Trophoblast cell (in vitro differentiated cells and primary cell): ENCODE measurements at regions not wholly inside any gene's neighbourhood (a gene's known extent, or its start where the extent isn't known, plus 50 kb on each side); places are given as distances from the start of the nearest gene placed in this dataset.

Experiments used
- DNase-seq, 2 donors: peaks; one replicate each; pipeline ENCODE4 v3.0.0-alpha.2; 2016
- H2AFZ ChIP-seq: 2 replicates; pipeline ENCODE4 v1.6.1; 2013; ENCODE audit warnings: low read length, moderate library complexity, mild to moderate bottlenecking; ENCODE audit not compliant: insufficient read depth, poor library complexity
- H2AK5ac ChIP-seq: 2 replicates; pipeline ENCODE4 v1.6.1; 2013; ENCODE audit warnings: mild to moderate bottlenecking, low read length
- H2BK120ac ChIP-seq: 2 replicates; pipeline ENCODE4 v1.6.1; 2013; ENCODE audit warnings: low read length, mild to moderate bottlenecking, moderate library complexity; ENCODE audit not compliant: insufficient read depth, poor library complexity
- H2BK12ac ChIP-seq: 2 replicates; pipeline ENCODE4 v1.6.1; 2013; ENCODE audit warnings: mild to moderate bottlenecking, low read length, moderate library complexity
- H2BK5ac ChIP-seq: 2 replicates; pipeline ENCODE4 v1.6.1; 2013; ENCODE audit warnings: low read length, low read depth, moderate library complexity, mild to moderate bottlenecking; ENCODE audit not compliant: poor library complexity
- H3K14ac ChIP-seq: 2 replicates; pipeline ENCODE4 v1.6.1; 2013; ENCODE audit warnings: mild to moderate bottlenecking, low read length
- H3K18ac ChIP-seq: 2 replicates; pipeline ENCODE4 v1.6.1; 2013; ENCODE audit warnings: mild to moderate bottlenecking, low read length
- H3K23ac ChIP-seq: 2 replicates; pipeline ENCODE4 v1.6.1; 2013; ENCODE audit warnings: low read length
- H3K27ac ChIP-seq: 2 replicates; pipeline ENCODE4 v1.5.1; 2013; ENCODE audit warnings: low read depth, mild to moderate bottlenecking, inconsistent platforms, low read length, moderate library complexity
- H3K27me3 ChIP-seq: 2 replicates; pipeline ENCODE4 v1.6.1; 2013; ENCODE audit warnings: inconsistent platforms, mild to moderate bottlenecking, low read length, moderate library complexity; ENCODE audit not compliant: insufficient read depth
- H3K36me3 ChIP-seq, 2 experiments: 1 replicate in 1 of 2; 2 replicates in 1 of 2; pipeline ENCODE4 v1.6.1; 2013; ENCODE audit warnings: low read length in 2 of 2, mild to moderate bottlenecking in 2 of 2, moderate library complexity in 1 of 2; ENCODE audit not compliant: insufficient read depth in 2 of 2, control insufficient read depth in 1 of 2
- H3K4ac ChIP-seq: 2 replicates; pipeline ENCODE4 v1.6.1; 2013; ENCODE audit warnings: low read depth, mild to moderate bottlenecking, low read length, moderate library complexity
- H3K4me1 ChIP-seq, 2 experiments: 1 replicate in 1 of 2; 2 replicates in 1 of 2; pipeline ENCODE4 v1.6.1; 2013; ENCODE audit warnings: low read length in 2 of 2, mild to moderate bottlenecking in 2 of 2, moderate library complexity in 1 of 2; ENCODE audit not compliant: insufficient read depth in 2 of 2, control insufficient read depth in 1 of 2
- H3K4me2 ChIP-seq: 2 replicates; pipeline ENCODE4 v1.6.1; 2013; ENCODE audit warnings: inconsistent platforms, mild to moderate bottlenecking, low read length, moderate library complexity
- H3K4me3 ChIP-seq: 2 replicates; pipeline ENCODE4 v1.5.1; 2013; ENCODE audit warnings: mild to moderate bottlenecking, low read depth, low read length, inconsistent platforms
- H3K79me1 ChIP-seq: one replicate; pipeline ENCODE4 v1.6.1; 2013; ENCODE audit warnings: low read length
- H3K79me2 ChIP-seq: 2 replicates; pipeline ENCODE4 v1.6.1; 2013; ENCODE audit warnings: low read length, mild to moderate bottlenecking; ENCODE audit not compliant: control insufficient read depth, insufficient read depth, poor library complexity
- H3K9ac ChIP-seq: 2 replicates; pipeline ENCODE4 v1.6.1; 2013; ENCODE audit warnings: mild to moderate bottlenecking, low read length
- H3K9me3 ChIP-seq: 2 replicates; pipeline ENCODE4 v1.6.1; 2013; ENCODE audit warnings: low read depth, mild to moderate bottlenecking, control low read depth, inconsistent platforms, low read length; ENCODE audit not compliant: insufficient read depth
- H4K12ac ChIP-seq: 2 replicates; pipeline ENCODE4 v1.6.1; 2013; ENCODE audit warnings: low read depth, mild to moderate bottlenecking, low read length, moderate library complexity
- H4K8ac ChIP-seq: 2 replicates; pipeline ENCODE4 v1.6.1; 2013; ENCODE audit warnings: low read depth, mild to moderate bottlenecking, low read length, moderate library complexity
- H4K91ac ChIP-seq: one replicate; pipeline ENCODE4 v1.6.1; 2013; ENCODE audit warnings: low read depth, mild to moderate bottlenecking, low read length, moderate library complexity
- WGBS: extraction: QIAGEN DNeasy Blood & Tissue Kit; methylation state at CpG from one replicate; pipeline ENCODE4 v1.1.7; 2013; ENCODE audit warnings: missing lambda C conversion rate; ENCODE audit not compliant: insufficient read length, insufficient coverage; ENCODE audit errors: extremely low coverage; 5-methylcytosine and 5-hydroxymethylcytosine counted together

DNA sequence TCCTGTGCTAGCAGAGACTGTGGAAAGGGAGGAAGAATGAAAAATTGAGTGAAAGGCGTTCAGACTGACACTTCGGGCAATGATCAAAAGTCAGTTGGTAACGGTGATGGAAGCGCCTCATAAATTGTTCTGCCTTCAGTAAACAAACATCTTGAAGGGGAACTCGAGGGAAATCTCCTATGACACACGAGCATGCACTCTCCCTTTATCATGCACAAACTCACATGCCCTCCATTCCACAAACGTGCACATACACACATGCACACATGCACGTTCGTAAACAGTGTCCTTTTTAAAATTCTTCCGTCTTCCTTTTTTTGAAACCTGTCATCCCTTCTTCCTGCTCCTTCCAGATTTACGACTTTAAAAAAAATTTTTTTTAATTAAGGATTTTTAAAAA, 77.8 kb upstream of the TMEM45B start:
- no peak overlapping the region for H2BK12ac ChIP-seq
- H2AK5ac ChIP-seq = no peak overlapping the region
- H4K12ac ChIP-seq = no peak overlapping the region
- no peak overlapping the region for H4K8ac ChIP-seq
- no peak overlapping the region for H2AFZ ChIP-seq
- no peak overlapping the region for H3K4ac ChIP-seq
- H3K9me3 ChIP-seq = peaks cover 4% of the 10 kb centered on the region
- no peak overlapping the region for H3K4me3 ChIP-seq
- DNase-seq = peak; percentile 52 to 76
- peaks cover 0 to 2% of the 10 kb centered on the region in 2 experiments for H3K36me3 ChIP-seq
- 100% methylated on average over 1 of the region's 11 CpGs for WGBS
- no peak overlapping the region for H3K27ac ChIP-seq
- H2BK5ac ChIP-seq = no peak overlapping the region
- peaks cover 2% of the 10 kb centered on the region for H3K79me2 ChIP-seq
- peaks cover 15 to 23% of the 10 kb centered on the region in 2 experiments for H3K4me1 ChIP-seq
- H2BK120ac ChIP-seq = no peak overlapping the region
- no peak overlapping the region for H3K14ac ChIP-seq
- no peak overlapping the region for H3K4me2 ChIP-seq
- no peak overlapping the region for H3K9ac ChIP-seq
- peaks cover 13% of the 10 kb centered on the region for H3K79me1 ChIP-seq
- H3K18ac ChIP-seq = no peak overlapping the region
- H3K23ac ChIP-seq = no peak overlapping the region
- no peak overlapping the region for H4K91ac ChIP-seq
- H3K27me3 ChIP-seq = no peaks in the 10 kb centered on the region

DNA sequence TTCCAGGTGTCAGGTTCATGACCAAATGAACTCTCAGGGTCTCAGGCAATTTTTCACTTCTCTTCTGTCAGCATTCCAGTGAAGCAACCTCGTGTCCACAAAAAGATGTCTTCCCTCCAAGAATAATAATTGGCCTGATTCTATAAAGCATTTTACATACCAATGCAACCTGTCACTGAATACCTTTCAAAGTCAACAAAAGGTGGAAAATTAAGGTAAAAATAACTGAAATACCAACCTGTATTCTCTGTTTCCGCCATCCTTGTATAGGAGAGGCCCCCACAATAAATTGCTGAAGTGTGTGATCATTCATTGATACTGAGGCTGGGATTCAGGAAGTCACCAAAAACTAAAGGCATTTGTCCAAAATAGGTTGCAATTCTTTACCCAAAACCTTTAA, 77.4 kb upstream of the TMEM45B start:
- Histone ChIP-seq H3K79me1 (peaks cover 15% of the 10 kb centered on the region), H3K27ac (no peak overlapping the region), H3K23ac (no peak overlapping the region), H3K4ac (no peak overlapping the region), H2BK12ac (no peak overlapping the region), H4K91ac (no peak overlapping the region), H4K8ac (no peak overlapping the region), H3K79me2 (peaks cover 2% of the 10 kb centered on the region), H3K9me3 (peaks cover 4% of the 10 kb centered on the region), H2AK5ac (no peak overlapping the region), H3K4me2 (no peak overlapping the region), H3K18ac (no peak overlapping the region), H3K4me1 (peaks cover 14 to 21% of the 10 kb centered on the region in 2 experiments), H2AFZ (no peak overlapping the region), H2BK120ac (no peak overlapping the region), H3K14ac (no peak overlapping the region), H4K12ac (no peak overlapping the region), H3K9ac (no peak overlapping the region), H3K27me3 (no peaks in the 10 kb centered on the region), H2BK5ac (no peak overlapping the region), H3K4me3 (no peak overlapping the region), H3K36me3 (peaks cover 0 to 2% of the 10 kb centered on the region in 2 experiments)
- WGBS = no CpG with 5 or more reads among the region's 2 CpGs
- DNase-seq = peak; percentile 31 to 83

DNA sequence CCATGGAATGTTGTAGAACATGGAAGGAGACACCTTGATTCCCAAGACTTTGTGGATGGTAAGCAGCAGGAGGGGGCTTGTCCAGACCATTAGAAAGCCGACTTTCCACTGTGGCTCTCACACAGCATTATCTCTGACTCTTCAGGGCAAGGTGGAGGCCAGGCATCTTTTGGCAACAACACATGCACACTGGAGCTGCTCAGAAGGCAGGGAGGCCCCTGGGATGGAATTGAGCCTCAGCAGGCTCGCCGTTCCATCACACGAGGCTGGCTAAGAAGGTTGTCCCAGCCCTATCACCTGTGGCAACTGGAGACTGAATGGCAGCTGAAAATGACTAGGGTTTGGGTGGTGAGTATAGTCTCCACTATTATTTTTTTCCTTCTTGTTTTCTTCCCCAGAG, 76.3 kb upstream of the TMEM45B start:
- peaks cover 0 to 2% of the 10 kb centered on the region in 2 experiments for H3K36me3 ChIP-seq
- DNase-seq = no peak
- peak overlapping the region; percentile 37 for H4K8ac ChIP-seq
- H3K4me3 ChIP-seq = no peak overlapping the region
- H4K91ac ChIP-seq = peak overlapping the region; percentile 81
- H3K4me1 ChIP-seq = peaks cover 13 to 18% of the 10 kb centered on the region in 2 experiments
- H3K79me1 ChIP-seq = peaks cover 17% of the 10 kb centered on the region
- no peak overlapping the region for H3K23ac ChIP-seq
- H3K79me2 ChIP-seq = peaks cover 2% of the 10 kb centered on the region
- H2AFZ ChIP-seq = no peak overlapping the region
- H3K9ac ChIP-seq = no peak overlapping the region
- H3K27me3 ChIP-seq = no peaks in the 10 kb centered on the region
- H2BK12ac ChIP-seq = peak overlapping the region; percentile 94
- no peak overlapping the region for H4K12ac ChIP-seq
- no CpG with 5 or more reads among the region's 4 CpGs for WGBS
- peak overlapping the region; percentile 49 for H2AK5ac ChIP-seq
- peak overlapping the region; percentile 64 for H3K14ac ChIP-seq
- no peak overlapping the region for H2BK5ac ChIP-seq
- H3K4ac ChIP-seq = no peak overlapping the region
- no peak overlapping the region for H3K4me2 ChIP-seq
- peak overlapping the region; percentile 78 for H2BK120ac ChIP-seq
- peaks cover 1% of the 10 kb centered on the region for H3K9me3 ChIP-seq
- H3K18ac ChIP-seq = peak overlapping the region; percentile 71
- no peak overlapping the region for H3K27ac ChIP-seq

DNA sequence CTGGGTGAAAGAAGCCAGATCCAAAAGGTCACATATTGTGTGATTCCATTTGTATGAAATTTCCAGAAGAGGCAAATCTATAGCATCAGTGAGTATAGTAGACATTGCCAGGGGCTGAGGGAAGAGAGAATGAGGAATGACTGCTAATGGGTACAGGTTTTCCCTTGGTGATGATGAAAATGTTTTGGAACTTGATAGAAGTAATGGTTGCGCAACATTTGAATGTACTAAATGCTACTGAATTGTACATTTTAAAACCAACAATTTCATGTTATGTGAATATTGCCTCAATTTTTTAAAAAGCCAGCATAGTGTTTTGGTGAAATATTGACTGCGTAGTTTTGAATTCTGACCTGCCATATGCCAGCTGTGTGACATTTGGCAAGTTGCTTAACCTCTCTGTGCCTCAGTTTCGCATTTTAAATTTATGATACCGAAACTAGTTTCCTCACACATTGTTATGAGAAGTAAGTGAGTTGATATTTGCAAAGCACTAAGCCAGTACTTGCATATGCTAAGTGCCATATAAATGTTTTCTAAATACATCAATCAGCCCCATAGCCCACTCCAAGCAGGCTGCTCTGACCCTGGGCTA, 75.4 kb upstream of the TMEM45B start:
- H3K27me3 ChIP-seq = no peaks in the 10 kb centered on the region
- H3K9me3 ChIP-seq = peaks cover 1% of the 10 kb centered on the region
- no CpG with 5 or more reads among the region's 4 CpGs for WGBS
- peak; percentile 41 to 81 for DNase-seq
- H3K27ac ChIP-seq = no peak overlapping the region
- no peak overlapping the region for H4K91ac ChIP-seq
- no peak overlapping the region for H3K4me2 ChIP-seq
- no peak overlapping the region for H3K23ac ChIP-seq
- no peak overlapping the region for H3K9ac ChIP-seq
- H3K79me2 ChIP-seq = peaks cover 2% of the 10 kb centered on the region
- no peak overlapping the region for H4K8ac ChIP-seq
- peaks cover 17% of the 10 kb centered on the region for H3K79me1 ChIP-seq
- H3K14ac ChIP-seq = no peak overlapping the region
- H3K18ac ChIP-seq = no peak overlapping the region
- H2AK5ac ChIP-seq = no peak overlapping the region
- no peak overlapping the region for H4K12ac ChIP-seq
- H3K4ac ChIP-seq = no peak overlapping the region
- H2BK5ac ChIP-seq = no peak overlapping the region
- no peak overlapping the region for H2AFZ ChIP-seq
- no peak overlapping the region for H3K4me3 ChIP-seq
- peaks cover 15 to 17% of the 10 kb centered on the region in 2 experiments for H3K4me1 ChIP-seq
- peak overlapping the region; percentile 53 for H2BK12ac ChIP-seq
- no peak overlapping the region for H2BK120ac ChIP-seq
- peaks cover 0 to 2% of the 10 kb centered on the region in 2 experiments for H3K36me3 ChIP-seq
